HCT116 (cell line): ENCODE measurements at regions not wholly inside any gene's neighbourhood (a gene's known extent, or its start where the extent isn't known, plus 50 kb on each side); places are given as distances from the start of the nearest gene placed in this dataset.
"Not testable (repeated sequence)": the region's sequence is repeated elsewhere in the genome, so short reads cannot be mapped to it uniquely, and the experiment has no call there.

Experiments used
- ATAC-seq: fragments of 200-7000 bp; cut with Tn5 transposase; 2 replicates; pipeline ENCODE4 v1.9.1; 2020; ENCODE audit warnings: mild to moderate bottlenecking, moderate library complexity
- BruUV-seq: library from RNA; stranded (reverse); fragments of 400-500 nt; replicated peaks from 2 replicates; lab custom pipeline; 2021; lab: Mats Ljungman, UMichigan
- CTCF ChIA-PET: fragments of 300-600 bp; sonication (Branson Sonifier 250); formaldehyde crosslinking; loops from one replicate; lab custom pipeline; 2021; ENCODE audit warnings: antibody characterized with exemption; lab: Charles Lee
- POLR2A ChIA-PET: fragments of 300-600, 350-600 bp; sonication (Branson Sonifier 250); formaldehyde crosslinking; loops from one replicate; lab custom pipeline; 2021; ENCODE audit warnings: antibody characterized with exemption; lab: Charles Lee
- RAD21 ChIA-PET, 2 experiments: fragments of 300-600 bp; sonication (Branson Sonifier 250); formaldehyde crosslinking; loops; one replicate each; lab custom pipeline; 2023; ENCODE audit warnings: low total read pairs in 2 of 2; ENCODE audit not compliant: uncharacterized antibody in 2 of 2, unreplicated experiment in 2 of 2, low non-redundant PET in 1 of 2; lab: Charles Lee
- DNase-seq: peaks from one replicate; pipeline ENCODE4 v3.0.0-alpha.2; 2010; ENCODE audit warnings: low read depth, low spot score
- H2AFZ ChIP-seq: fragments of 200-600 bp; shearing (Covaris generic), sonication (generic); 2 replicates; pipeline ENCODE4 v1.6.1; 2017; ENCODE audit warnings: low read depth, mixed run types, mixed read lengths, antibody characterized with exemption, low read length; ENCODE audit not compliant: poor library complexity, severe bottlenecking
- H3K27ac ChIP-seq: 2 replicates; pipeline ENCODE4 v1.5.1; 2012; ENCODE audit warnings: low read depth, low read length
- H3K27me3 ChIP-seq: fragments of 200-600 bp; sonication (generic); 2 replicates; pipeline ENCODE4 v1.6.1; 2016; ENCODE audit warnings: mixed run types, low read length, mixed read lengths; ENCODE audit not compliant: insufficient read depth
- H3K36me3 ChIP-seq, 2 experiments: fragments of 200-500 bp in 1 of 2; fragments of 200-600 bp in 1 of 2; sonication (Bioruptor generic) in 1 of 2; sonication (generic) in 1 of 2; 2 replicates each; pipeline versions ENCODE4 v1.5.1 to v1.6.1; 2014 to 2016; ENCODE audit warnings: low read length in 2 of 2, inconsistent platforms in 1 of 2, mixed read lengths in 1 of 2, mixed run types in 1 of 2; ENCODE audit not compliant: insufficient read depth in 2 of 2, control insufficient read depth in 1 of 2
- H3K4me1 ChIP-seq, 2 experiments: fragments of 200-600 bp in 1 of 2; sonication (generic) in 1 of 2; 2 replicates each; pipeline versions ENCODE4 v1.5.1 to v1.6.1; 2012 to 2017; ENCODE audit warnings: low read length in 2 of 2, inconsistent platforms in 1 of 2, mild to moderate bottlenecking in 1 of 2, mixed read lengths in 1 of 2, mixed run types in 1 of 2, moderate library complexity in 1 of 2; ENCODE audit not compliant: insufficient read depth in 2 of 2, control insufficient read depth in 1 of 2
- H3K4me2 ChIP-seq: fragments of 200-600 bp; sonication (generic); 2 replicates; pipeline ENCODE4 v1.6.1; 2017; ENCODE audit warnings: mixed run types, low read length, mixed read lengths
- H3K4me3 ChIP-seq, 2 experiments: fragments of 200-600 bp in 1 of 2; sonication (generic) in 1 of 2; replicated peaks in 1 of 2; 2 replicates each; pipeline ENCODE4 v1.5.1; 2011 to 2016; ENCODE audit warnings: low read length in 2 of 2, control low read depth in 1 of 2, low read depth in 1 of 2, mild to moderate bottlenecking in 1 of 2, mixed read lengths in 1 of 2, mixed run types in 1 of 2
- H3K79me2 ChIP-seq: fragments of 200-600 bp; sonication (generic); 2 replicates; pipeline ENCODE4 v1.6.1; 2017; ENCODE audit warnings: mild to moderate bottlenecking, mixed run types, low read length, moderate library complexity, mixed read lengths; ENCODE audit not compliant: insufficient read depth
- H3K9ac ChIP-seq: fragments of 200-600 bp; sonication (generic); 2 replicates; pipeline ENCODE4 v1.6.1; 2016; ENCODE audit warnings: low read length, mixed read lengths
- H3K9me2 ChIP-seq: fragments of 200-600 bp; sonication (generic), shearing (Covaris generic); 2 replicates; pipeline ENCODE4 v1.6.1; 2017; ENCODE audit warnings: mixed run types, mild to moderate bottlenecking, moderate library complexity; ENCODE audit not compliant: insufficient read depth
- H3K9me3 ChIP-seq, 2 experiments: fragments of 200-500 bp in 1 of 2; fragments of 200-600 bp in 1 of 2; sonication (Bioruptor generic) in 1 of 2; sonication (generic) in 1 of 2; 2 replicates each; pipeline ENCODE4 v1.6.1; 2014 to 2017; ENCODE audit warnings: low read length in 2 of 2, mixed read lengths in 2 of 2, inconsistent platforms in 1 of 2, low read depth in 1 of 2, mild to moderate bottlenecking in 1 of 2, mixed run types in 1 of 2, moderate library complexity in 1 of 2; ENCODE audit not compliant: control insufficient read depth in 1 of 2, insufficient read depth in 1 of 2
- H4K20me1 ChIP-seq: fragments of 200-600 bp; sonication (generic), shearing (Covaris generic); 2 replicates; pipeline ENCODE4 v1.6.1; 2017; ENCODE audit warnings: mixed run types, mild to moderate bottlenecking, moderate library complexity; ENCODE audit not compliant: insufficient read depth
- CTCF ChIP-seq, 3 experiments: fragments of 200-600 bp in 1 of 3; sonication (generic) in 1 of 3; IDR thresholded peaks in 2 of 3; conservative IDR thresholded peaks in 1 of 3; 2 replicates each; pipeline ENCODE4 v1.5.1; 2012 to 2017; ENCODE audit warnings: low read depth in 2 of 3, low read length in 2 of 3, antibody characterized with exemption in 1 of 3, borderline replicate concordance in 1 of 3, control low read depth in 1 of 3, mild to moderate bottlenecking in 1 of 3, mixed read lengths in 1 of 3, mixed run types in 1 of 3, moderate library complexity in 1 of 3; ENCODE audit not compliant: insufficient read depth in 1 of 3
- EGR1 ChIP-seq: IDR thresholded peaks from 2 replicates; pipeline ENCODE4 v1.6.1; 2012; ENCODE audit warnings: low read depth
- EZH2phosphoT487 ChIP-seq: fragments of 200-600 bp; IDR thresholded peaks from 2 replicates; pipeline ENCODE4 v1.6.1; 2018; ENCODE audit warnings: antibody characterized with exemption, borderline replicate concordance
- SIN3A ChIP-seq: IDR thresholded peaks from 2 replicates; pipeline ENCODE4 v1.6.1; 2012; ENCODE audit warnings: low read depth
- SP1 ChIP-seq: IDR thresholded peaks from 2 replicates; pipeline ENCODE4 v1.6.1; 2012; ENCODE audit warnings: low read depth
- ZNF274 ChIP-seq: fragments of 200-500 bp; sonication (Bioruptor generic); IDR thresholded peaks from 2 replicates; pipeline ENCODE4 v1.6.1; 2014; ENCODE audit warnings: mild to moderate bottlenecking, low read depth, low read length, inconsistent platforms
- intact Hi-C: fragments of 100-400 bp; cut with micrococcal nuclease; formaldehyde crosslinking; loops from 2 replicates; pipeline ENCODE4 v1.10.0; 2022

- BruUV-seq, H2AFZ ChIP-seq, RAD21 ChIA-PET, H3K9ac ChIP-seq, H3K9me2 ChIP-seq, H3K4me3 ChIP-seq, H3K27me3 ChIP-seq, CTCF ChIA-PET, H3K36me3 ChIP-seq, H3K4me1 ChIP-seq, H3K27ac ChIP-seq, ATAC-seq, H3K79me2 ChIP-seq, intact Hi-C loops, H3K4me2 ChIP-seq, POLR2A ChIA-PET, H4K20me1 ChIP-seq, DNase-seq: not testable (repeated sequence)
- H3K9me3 ChIP-seq: peaks cover 6 to 51% of the 10 kb centered on the region in 2 experiments; a peak in 2 of 4 replicates
Observed at GRCh38 chr21:24419641-24420040, 1187.6 kb downstream of the MRPL39 start.

- Histone ChIP-seq H3K9me3 (peaks cover 6 to 59% of the 10 kb centered on the region in 2 experiments; a peak in 2 of 4 replicates), H3K36me3 (no peaks in the 10 kb centered on the region), H3K4me1 (no peaks in the 10 kb centered on the region), H4K20me1 (no peaks in the 10 kb centered on the region), H3K4me3 (no peak overlapping the region), H3K27ac (no peak overlapping the region), H3K4me2 (no peak overlapping the region), H3K27me3 (no peaks in the 10 kb centered on the region), H3K79me2 (no peaks in the 10 kb centered on the region), H3K9ac (no peak overlapping the region), H2AFZ (no peak overlapping the region), H3K9me2 (no peaks in the 10 kb centered on the region)
- ChIA-PET RAD21 (no interaction called here), POLR2A (no interaction called here), CTCF (no interaction called here)
- no TSS peak for BruUV-seq
- DNase-seq (no peak), ATAC-seq (no peak)
- intact Hi-C loops: no loop called here
- TF ChIP-seq SP1: no peak
- no peak for TF ChIP-seq ZNF274
- TF ChIP-seq EZH2phosphoT487: no peak
- TF ChIP-seq CTCF (IDR thresholded peaks at IDR 0.05 in 2 of 3, conservative IDR thresholded peaks at IDR 0.05 in 1 of 3; ENCODE audit: borderline replicate concordance in 1 of 3, insufficient read depth in 1 of 3, low read depth in 2 of 3, low read length in 2 of 3): no peak
- TF ChIP-seq SIN3A: no peak
- no peak for TF ChIP-seq EGR1
Observed at GRCh38 chr21:24418671-24419070, 1188.6 kb downstream of the MRPL39 start.
